Activated CD8-positive, alpha-beta T cell treated with anti-CD3 and anti-CD28 coated beads, Interleukin-2, amount 10 ng/mL, durations not matched to agents 7 days and 5 days (primary cell): ENCODE measurements at regions not wholly inside any gene's neighbourhood (a gene's known extent, or its start where the extent isn't known, plus 50 kb on each side); places are given as distances from the start of the nearest gene placed in this dataset.

Experiments
- ATAC-seq: fragments of 150-1000 bp; cut with Tn5 transposase; one replicate; pipeline ENCODE4 v1.10.0; 2021; ENCODE audit warnings: moderate library complexity
- CTCF ChIA-PET: fragments of 350-600 bp; sonication (Branson Sonifier 250); formaldehyde crosslinking; loops from one replicate; lab custom pipeline; 2021; ENCODE audit warnings: antibody characterized with exemption; lab: Charles Lee
- POLR2A ChIA-PET: fragments of 350-600 bp; sonication (Branson Sonifier 250); formaldehyde crosslinking; loops from one replicate; lab custom pipeline; 2021; ENCODE audit warnings: antibody characterized with exemption; lab: Charles Lee
- DNase-seq: peaks from one replicate; pipeline ENCODE4 v3.0.0-alpha.2; 2020
- H3K27ac Mint-ChIP-seq: one replicate; pipeline ENCODE4 v1.8.0; 2021; ENCODE audit warnings: mild to moderate bottlenecking, mixed read lengths
- H3K27me3 Mint-ChIP-seq: one replicate; pipeline ENCODE4 v1.8.0; 2021; ENCODE audit warnings: low read depth, mixed read lengths
- H3K36me3 Mint-ChIP-seq: one replicate; pipeline ENCODE4 v1.8.0; 2021; ENCODE audit warnings: low read depth, mixed read lengths
- H3K4me1 Mint-ChIP-seq: one replicate; pipeline ENCODE4 v1.8.0; 2021; ENCODE audit warnings: low read depth, mixed read lengths
- H3K4me3 Mint-ChIP-seq: one replicate; pipeline ENCODE4 v1.8.0; 2021; ENCODE audit warnings: mild to moderate bottlenecking, mixed read lengths
- H3K9me3 Mint-ChIP-seq: one replicate; pipeline ENCODE4 v1.8.0; 2022; ENCODE audit warnings: mixed read lengths; ENCODE audit not compliant: insufficient read depth

DNA sequence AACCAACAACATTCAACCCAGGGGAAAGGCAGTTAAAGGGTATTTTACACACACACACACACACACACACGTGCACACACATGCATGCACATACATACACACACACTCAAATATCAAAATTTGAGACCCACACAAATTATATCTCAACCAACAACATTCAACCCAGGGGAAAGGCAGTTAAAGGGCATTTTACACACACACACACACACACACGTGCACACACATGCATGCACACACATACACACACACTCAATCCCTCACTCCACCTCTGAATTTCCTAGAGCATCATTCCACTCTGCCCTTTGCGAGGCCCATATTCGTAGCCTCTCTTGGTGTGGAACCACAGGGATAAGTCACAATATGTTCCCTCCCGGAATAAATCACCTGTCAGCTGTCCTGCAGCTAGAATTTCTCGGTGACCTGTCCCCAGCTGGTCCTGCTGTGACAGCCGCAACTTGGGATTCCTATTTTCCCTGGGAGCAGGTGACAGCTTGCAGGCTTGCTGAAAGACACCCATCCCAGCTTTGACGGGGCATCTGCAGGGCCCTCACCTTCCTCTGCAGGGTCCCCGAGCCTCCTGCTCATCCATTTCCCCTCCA, 122.7 kb downstream of the PSMG1 start:
- no peaks in the 10 kb centered on the region for H3K36me3 Mint-ChIP-seq
- no peak overlapping the region for H3K27ac Mint-ChIP-seq
- DNase-seq (no peak), ATAC-seq (no peak)
- POLR2A ChIA-PET, result no interaction called here
- H3K27me3 Mint-ChIP-seq, result peaks cover 11% of the 10 kb centered on the region
- no peaks in the 10 kb centered on the region for H3K4me1 Mint-ChIP-seq
- CTCF ChIA-PET, result no interaction called here
- no peak overlapping the region for H3K4me3 Mint-ChIP-seq
- no peaks in the 10 kb centered on the region for H3K9me3 Mint-ChIP-seq

DNA sequence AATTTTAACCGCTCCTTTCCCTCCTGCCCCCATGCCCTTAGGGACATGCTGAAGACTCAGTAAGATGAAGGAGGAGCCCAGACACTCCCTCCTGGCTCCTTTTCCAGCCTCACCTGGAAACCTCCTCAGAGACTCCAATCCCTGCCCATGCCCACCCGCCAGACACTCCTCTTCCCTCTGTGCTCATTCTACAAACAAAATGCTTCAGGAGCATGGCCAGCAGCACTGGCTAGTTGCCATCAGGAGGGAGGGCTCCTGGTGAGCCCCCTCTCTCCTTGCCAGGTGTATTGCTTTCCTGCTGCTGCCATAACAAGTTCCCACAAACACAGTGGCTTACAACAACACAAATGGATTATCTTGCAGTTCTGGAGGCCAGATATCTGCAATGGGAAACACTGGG, 126.1 kb downstream of the PSMG1 start:
- ChIA-PET POLR2A (no interaction called here), CTCF (no interaction called here)
- H3K9me3 Mint-ChIP-seq, result no peaks in the 10 kb centered on the region
- ATAC-seq (no peak), DNase-seq (no peak)
- peaks cover 11% of the 10 kb centered on the region for H3K27me3 Mint-ChIP-seq
- H3K4me1 Mint-ChIP-seq, result no peaks in the 10 kb centered on the region
- no peaks in the 10 kb centered on the region for H3K36me3 Mint-ChIP-seq
- no peak overlapping the region for H3K4me3 Mint-ChIP-seq
- H3K27ac Mint-ChIP-seq, result no peak overlapping the region

DNA sequence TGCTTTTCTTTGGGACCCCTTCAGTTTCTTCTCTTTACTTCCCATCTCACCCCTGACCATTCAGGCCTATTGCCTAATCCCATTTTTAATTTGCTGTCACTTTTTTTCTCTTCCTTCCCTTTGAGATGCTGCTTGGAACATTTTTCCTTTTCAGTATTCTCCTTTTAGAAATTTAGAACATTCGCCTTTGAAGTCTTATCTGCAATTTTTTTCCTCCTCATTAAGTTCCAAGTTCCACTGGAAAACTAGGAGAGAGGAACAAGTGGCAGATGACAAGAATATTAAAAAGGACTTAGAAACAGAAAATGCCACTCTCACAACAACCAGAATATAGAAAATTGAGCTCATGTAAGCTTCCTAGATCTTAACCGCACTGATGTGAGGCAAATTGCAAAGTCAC, 126.6 kb downstream of the PSMG1 start:
- ChIA-PET POLR2A (no interaction called here), CTCF (no interaction called here)
- Mint-ChIP-seq H3K9me3 (no peaks in the 10 kb centered on the region), H3K4me3 (no peak overlapping the region), H3K27me3 (peaks cover 11% of the 10 kb centered on the region), H3K36me3 (no peaks in the 10 kb centered on the region), H3K4me1 (no peaks in the 10 kb centered on the region), H3K27ac (no peak overlapping the region)
- ATAC-seq (no peak), DNase-seq (no peak)

DNA sequence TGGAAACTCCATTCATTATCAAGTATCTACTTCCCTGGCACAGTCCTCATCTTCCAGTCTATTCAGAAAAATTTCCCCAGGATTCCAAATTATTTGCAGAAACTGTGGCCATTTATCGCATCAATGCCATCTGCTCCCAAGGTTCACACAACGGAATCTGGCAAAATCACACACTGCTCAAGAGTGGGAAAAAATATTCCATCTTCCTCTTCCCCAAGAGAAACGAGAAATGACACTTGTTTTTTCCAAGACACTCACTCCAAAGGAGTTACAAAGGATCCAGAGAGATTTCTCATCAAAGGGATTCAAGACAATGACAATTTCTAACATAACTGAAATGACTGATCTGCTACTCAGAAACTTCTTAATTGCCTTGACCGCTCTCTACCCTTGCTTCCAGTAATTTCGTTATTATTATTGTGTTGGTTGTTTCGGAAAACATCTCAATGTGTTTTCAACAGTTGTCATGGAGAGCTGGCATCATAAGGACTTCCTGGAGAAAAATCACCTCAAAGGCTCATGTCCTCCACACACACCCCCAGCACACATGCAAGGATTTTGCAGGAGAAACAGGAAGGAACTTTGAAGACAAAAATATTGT, 128.0 kb downstream of the PSMG1 start:
- peaks cover 11% of the 10 kb centered on the region for H3K27me3 Mint-ChIP-seq
- DNase-seq (no peak), ATAC-seq (no peak)
- H3K27ac Mint-ChIP-seq, result no peak overlapping the region
- CTCF ChIA-PET, result no interaction called here
- H3K36me3 Mint-ChIP-seq, result no peaks in the 10 kb centered on the region
- POLR2A ChIA-PET, result interaction anchor here (0.5 kb wide), 1 partner anchor 513 kb away, joined by 3 read pairs; no protein-coding TSS in a partner anchor
- no peaks in the 10 kb centered on the region for H3K9me3 Mint-ChIP-seq
- no peaks in the 10 kb centered on the region for H3K4me1 Mint-ChIP-seq
- no peak overlapping the region for H3K4me3 Mint-ChIP-seq

DNA sequence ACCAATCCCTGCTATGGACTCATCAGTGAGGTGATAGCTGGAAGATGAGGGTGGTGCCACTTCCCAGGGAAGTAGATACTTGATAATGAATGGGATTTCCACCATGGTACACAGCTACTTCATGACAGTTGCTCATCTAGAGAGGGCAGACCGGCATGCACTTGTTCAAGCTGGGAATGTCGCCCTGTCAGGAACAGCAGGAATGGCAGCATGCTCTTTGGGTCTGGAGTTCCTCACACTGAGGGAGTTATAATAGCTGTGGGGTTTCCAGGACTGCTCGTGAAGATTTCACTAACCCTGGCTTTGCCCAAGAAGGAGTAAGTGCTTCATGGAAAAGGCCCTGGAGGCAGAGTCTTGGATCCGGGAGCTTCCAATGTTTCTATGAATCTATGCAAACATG, 129.2 kb downstream of the PSMG1 start:
- Mint-ChIP-seq H3K9me3 (no peaks in the 10 kb centered on the region), H3K27me3 (peaks cover 11% of the 10 kb centered on the region), H3K27ac (no peak overlapping the region), H3K4me3 (no peak overlapping the region), H3K36me3 (no peaks in the 10 kb centered on the region), H3K4me1 (no peaks in the 10 kb centered on the region)
- ChIA-PET CTCF (no interaction called here), POLR2A (no interaction called here)
- DNase-seq (no peak), ATAC-seq (no peak)

DNA sequence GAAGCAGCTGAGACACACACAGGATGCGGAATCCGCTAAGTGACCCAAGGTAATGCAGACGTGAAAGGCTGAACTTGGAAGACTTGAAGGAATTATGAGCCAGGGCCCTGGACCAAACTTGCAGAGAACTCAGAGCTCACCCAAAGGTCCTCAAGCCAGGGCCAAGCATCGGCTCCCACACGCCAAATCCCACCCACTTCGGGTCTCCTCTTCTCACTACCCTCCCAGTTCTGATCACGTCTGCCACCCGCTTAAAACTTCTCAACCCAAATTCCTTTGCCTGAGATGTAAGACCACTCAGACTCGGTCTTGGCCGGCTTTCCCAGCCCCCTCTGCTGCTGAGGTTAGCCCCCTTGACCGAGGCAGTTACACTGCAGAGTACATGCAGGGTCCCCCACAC, 130.1 kb downstream of the PSMG1 start:
- H3K36me3 Mint-ChIP-seq, result no peaks in the 10 kb centered on the region

DNA sequence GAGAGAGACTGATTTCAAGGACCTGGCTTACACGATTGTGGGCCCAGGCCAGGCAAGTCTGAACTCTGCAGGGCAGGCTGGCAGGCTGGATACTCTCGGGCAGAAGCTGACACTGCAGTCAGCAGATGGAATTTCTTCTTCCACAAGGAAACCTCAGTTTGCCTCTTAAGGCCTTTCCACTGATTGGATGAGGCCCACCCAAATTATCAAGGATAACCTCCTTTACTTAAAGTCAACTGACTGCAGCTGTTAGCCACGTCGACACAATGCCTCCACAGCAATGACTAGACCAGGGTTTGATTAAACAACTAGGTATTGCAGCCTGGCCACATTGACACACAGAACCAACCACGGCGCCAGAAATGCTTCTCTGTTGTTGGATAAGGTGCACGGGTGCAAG, 130.5 kb downstream of the PSMG1 start:
- ATAC-seq (no peak), DNase-seq (no peak)
- POLR2A ChIA-PET, result no interaction called here
- H3K4me1 Mint-ChIP-seq, result no peaks in the 10 kb centered on the region
- CTCF ChIA-PET, result no interaction called here
- no peak overlapping the region for H3K27ac Mint-ChIP-seq
- H3K36me3 Mint-ChIP-seq, result no peaks in the 10 kb centered on the region
- no peak overlapping the region for H3K4me3 Mint-ChIP-seq
- H3K27me3 Mint-ChIP-seq, result peaks cover 9% of the 10 kb centered on the region
- H3K9me3 Mint-ChIP-seq, result no peaks in the 10 kb centered on the region

More for the DNA sequence above, 130.1 kb downstream of the PSMG1 start:
- H3K27me3 Mint-ChIP-seq, result peaks cover 9% of the 10 kb centered on the region
- no peaks in the 10 kb centered on the region for H3K4me1 Mint-ChIP-seq
- no peaks in the 10 kb centered on the region for H3K9me3 Mint-ChIP-seq
- no peak overlapping the region for H3K4me3 Mint-ChIP-seq
- ChIA-PET CTCF (no interaction called here), POLR2A (no interaction called here)
- DNase-seq, result no peak
- no peak overlapping the region for H3K27ac Mint-ChIP-seq
- ATAC-seq, result no peak

DNA sequence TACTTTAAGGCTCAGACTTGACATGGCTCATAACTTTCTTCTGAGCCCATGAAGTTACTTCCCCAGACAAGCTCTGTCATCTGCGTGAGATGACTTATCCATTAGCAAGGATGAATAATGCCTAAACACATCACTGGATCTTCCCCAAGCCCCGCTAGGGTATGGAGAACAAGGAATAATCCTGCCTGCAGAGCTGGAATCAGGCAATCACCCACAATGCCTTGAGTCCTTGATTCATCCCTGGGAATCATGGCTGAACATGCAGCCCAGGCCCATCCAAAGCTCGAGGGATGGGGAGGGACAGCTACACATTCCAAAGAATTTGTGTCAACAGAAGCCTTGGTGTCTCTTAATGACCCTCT, 131.7 kb downstream of the PSMG1 start:
- CTCF ChIA-PET, result no interaction called here
- Mint-ChIP-seq H3K27me3 (peaks cover 6% of the 10 kb centered on the region), H3K27ac (no peak overlapping the region), H3K4me1 (no peaks in the 10 kb centered on the region), H3K4me3 (no peak overlapping the region), H3K9me3 (no peaks in the 10 kb centered on the region), H3K36me3 (no peaks in the 10 kb centered on the region)
- POLR2A ChIA-PET, result no interaction called here
- ATAC-seq (no peak), DNase-seq (no peak)

DNA sequence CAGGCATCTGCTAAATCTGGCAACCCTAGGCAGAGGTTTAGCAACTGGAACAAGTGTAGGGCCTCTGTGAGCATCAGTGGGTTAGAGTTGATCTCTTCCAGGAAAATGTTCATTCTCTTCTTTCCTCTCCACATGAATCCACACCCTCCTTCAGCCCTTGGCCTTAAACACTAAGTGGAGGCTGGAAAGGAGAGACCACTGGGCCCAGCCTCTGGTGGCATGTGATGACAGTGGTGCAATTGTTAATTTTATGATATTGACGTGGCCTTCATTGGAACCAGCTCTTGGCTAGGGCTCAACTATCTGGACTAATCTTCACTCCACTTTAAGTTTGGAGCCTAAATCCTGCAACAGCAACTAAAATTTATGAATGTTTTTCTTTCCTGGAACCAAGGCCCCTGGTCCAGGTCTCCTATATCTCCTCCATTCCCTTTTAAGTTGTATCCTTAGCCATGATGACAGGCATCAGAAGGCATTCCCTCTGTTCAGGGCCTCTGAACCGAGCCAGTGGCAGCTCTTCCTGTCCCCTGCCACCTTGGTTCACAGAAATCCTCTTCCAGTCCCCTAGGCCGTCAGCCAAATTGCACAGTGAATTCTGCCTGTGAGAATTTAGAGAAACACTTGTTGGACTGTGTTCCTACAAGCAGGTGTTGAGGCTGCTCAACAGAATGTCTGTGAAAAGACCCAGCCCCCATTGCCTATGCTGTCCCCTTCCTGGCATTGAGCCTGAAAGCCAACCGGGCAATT, 132.2 kb downstream of the PSMG1 start:
- no peak for ATAC-seq
- DNase-seq, result no peak
- ChIA-PET CTCF (no interaction called here), POLR2A (no interaction called here)
- Mint-ChIP-seq H3K27ac (no peak overlapping the region), H3K4me3 (no peak overlapping the region), H3K9me3 (no peaks in the 10 kb centered on the region), H3K4me1 (no peaks in the 10 kb centered on the region), H3K27me3 (peaks cover under 1% of the 10 kb centered on the region), H3K36me3 (no peaks in the 10 kb centered on the region)

DNA sequence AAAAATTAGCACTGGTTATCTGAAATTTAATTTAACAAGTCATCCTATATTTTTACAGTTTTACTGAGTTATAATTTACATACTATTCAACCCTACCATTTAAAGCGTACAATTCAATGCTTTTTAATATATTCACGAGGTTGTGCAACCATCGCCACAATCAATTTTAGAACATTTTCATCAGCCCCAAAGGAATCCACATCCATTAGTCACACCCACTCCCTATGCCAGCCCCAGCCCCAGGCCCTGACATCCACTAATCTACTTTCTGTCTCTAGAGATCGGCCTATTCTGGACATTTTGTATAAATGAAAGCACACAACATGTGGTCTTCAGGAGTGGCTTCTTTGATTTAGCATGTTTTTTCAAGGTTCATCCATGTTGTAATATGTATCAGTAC, 134.7 kb downstream of the PSMG1 start:
- no peak overlapping the region for H3K4me3 Mint-ChIP-seq
- CTCF ChIA-PET, result no interaction called here
- H3K36me3 Mint-ChIP-seq, result no peaks in the 10 kb centered on the region
- H3K27me3 Mint-ChIP-seq, result no peaks in the 10 kb centered on the region
- no peaks in the 10 kb centered on the region for H3K4me1 Mint-ChIP-seq
- no peak for DNase-seq
- H3K9me3 Mint-ChIP-seq, result no peaks in the 10 kb centered on the region
- ATAC-seq, result no peak
- POLR2A ChIA-PET, result no interaction called here
- H3K27ac Mint-ChIP-seq, result no peak overlapping the region

DNA sequence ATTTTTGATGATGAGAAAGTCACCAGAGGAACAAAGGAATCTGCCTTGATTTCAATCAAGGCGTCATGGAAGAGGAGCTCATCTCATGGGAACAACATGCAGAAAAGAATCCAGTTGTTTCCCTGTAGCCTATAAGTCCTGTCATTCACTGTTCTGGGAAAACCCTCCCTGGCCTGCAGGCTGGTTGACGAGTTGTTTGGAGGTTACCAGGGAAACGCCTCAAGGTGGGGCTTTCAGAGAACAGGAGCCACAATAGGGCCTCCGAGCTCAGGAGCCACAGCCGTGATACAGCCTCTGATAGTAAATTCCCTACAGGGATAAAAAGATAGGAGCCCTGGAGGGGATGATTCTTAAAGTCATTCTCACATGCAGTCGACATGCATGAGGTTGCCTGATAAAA, 135.2 kb downstream of the PSMG1 start:
- H3K27ac Mint-ChIP-seq, result no peak overlapping the region
- H3K9me3 Mint-ChIP-seq, result no peaks in the 10 kb centered on the region
- DNase-seq (no peak), ATAC-seq (no peak)
- CTCF ChIA-PET, result interaction anchor here (1.2 kb wide), 1 partner anchor 9 kb away, joined by 3 read pairs; no protein-coding TSS in a partner anchor
- no peaks in the 10 kb centered on the region for H3K36me3 Mint-ChIP-seq
- POLR2A ChIA-PET, result no interaction called here
- H3K4me1 Mint-ChIP-seq, result no peaks in the 10 kb centered on the region
- no peaks in the 10 kb centered on the region for H3K27me3 Mint-ChIP-seq
- H3K4me3 Mint-ChIP-seq, result no peak overlapping the region

DNA sequence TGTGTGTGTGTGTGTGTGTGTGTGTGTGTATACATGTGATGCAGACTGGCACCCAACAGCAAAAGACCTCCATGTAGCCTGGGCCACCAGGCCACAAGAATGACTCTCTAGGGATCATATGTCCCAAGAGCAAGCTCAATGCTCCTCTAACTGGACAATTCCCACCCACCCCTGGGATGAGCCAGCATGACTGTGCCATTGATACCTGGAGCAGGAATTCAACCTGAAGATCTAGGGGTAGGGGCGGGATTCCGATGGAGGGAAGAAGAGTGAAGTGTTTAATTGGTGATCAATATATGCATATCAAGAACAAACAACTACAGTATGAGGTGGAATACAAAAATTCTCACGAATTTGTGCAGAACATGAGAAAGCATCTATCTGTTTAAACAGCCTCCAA, 136.2 kb downstream of the PSMG1 start:
- no peak for ATAC-seq

More for the DNA sequence above, 136.2 kb downstream of the PSMG1 start:
- Mint-ChIP-seq H3K27me3 (no peaks in the 10 kb centered on the region), H3K9me3 (no peaks in the 10 kb centered on the region), H3K4me1 (no peaks in the 10 kb centered on the region), H3K4me3 (no peak overlapping the region), H3K27ac (no peak overlapping the region), H3K36me3 (no peaks in the 10 kb centered on the region)
- CTCF ChIA-PET, result interaction anchor here (1.2 kb wide), 1 partner anchor 8 kb away, joined by 3 read pairs; no protein-coding TSS in a partner anchor
- POLR2A ChIA-PET, result no interaction called here
- DNase-seq, result no peak
